ENCODE measurements at regions not wholly inside any gene's neighbourhood (a gene's known extent, or its start where the extent isn't known, plus 50 kb on each side); places are given as distances from the start of the nearest gene placed in this dataset.

- TF ChIP-seq CTCF (IDR thresholded peaks at IDR 0.05) (no peak), EP300 (IDR thresholded peaks at IDR 0.05) (no peak)
Measured at GRCh38 chr2:19819097-19820065, 82.4 kb downstream of the TTC32 start.
